Upper lobe of left lung (tissue), 6 donors: ENCODE measurements at regions not wholly inside any gene's neighbourhood (a gene's known extent, or its start where the extent isn't known, plus 50 kb on each side); places are given as distances from the start of the nearest gene placed in this dataset.

Experiments
- ATAC-seq, 2 donors: fragments of 200-7000 bp; cut with Tn5 transposase; one replicate each; pipeline ENCODE4 v1.9.1; 2022; ENCODE audit warnings: mild to moderate bottlenecking in 2 of 2, moderate library complexity in 2 of 2; ENCODE audit not compliant: low FRiP score in 2 of 2
- DNase-seq, 2 donors: peaks; one replicate each; pipeline ENCODE4 v3.0.0-alpha.2; 2019 to 2020
- H3K27ac ChIP-seq, 4 donors: fragments of 200-600 bp; sonication (generic); one replicate each; pipeline ENCODE4 v1.5.1; 2016 to 2019
- H3K27me3 ChIP-seq, 4 donors: fragments of 200-600 bp; sonication (generic); one replicate each; pipeline ENCODE4 v1.5.1; 2017 to 2019
- H3K36me3 ChIP-seq, 4 donors: fragments of 200-600 bp; sonication (generic); one replicate each; pipeline ENCODE4 v1.5.1; 2016 to 2019
- H3K4me1 ChIP-seq, 4 donors: fragments of 200-600 bp; sonication (generic); one replicate each; pipeline ENCODE4 v1.5.1; 2018 to 2019
- H3K4me3 ChIP-seq, 4 donors: fragments of 200-600 bp; sonication (generic); one replicate each; pipeline ENCODE4 v1.5.1; 2017 to 2019; ENCODE audit warnings: mild to moderate bottlenecking in 2 of 4, moderate library complexity in 1 of 4
- H3K9me3 ChIP-seq, 4 donors: fragments of 200-600 bp; sonication (generic); one replicate each; pipeline ENCODE4 v1.5.1; 2018 to 2019
- EP300 ChIP-seq, 4 donors: sonication (generic); formaldehyde crosslinking; IDR thresholded peaks; one replicate each; pipeline ENCODE4 v1.5.1; 2017; ENCODE audit warnings: antibody characterized with exemption in 4 of 4, control low read depth in 2 of 4
- POLR2A ChIP-seq, 4 donors: fragments of 450-650 bp; IDR thresholded peaks; one replicate each; pipeline ENCODE4 v1.5.1; 2016 to 2017; ENCODE audit warnings: antibody characterized with exemption in 4 of 4, mild to moderate bottlenecking in 2 of 4
- POLR2AphosphoS5 ChIP-seq, 2 donors: sonication (generic); formaldehyde crosslinking; IDR thresholded peaks; one replicate each; pipeline ENCODE4 v1.5.1; 2017; ENCODE audit warnings: antibody characterized with exemption in 2 of 2
- WGBS, 2 donors: methylation state at CpG; one replicate each; pipeline ENCODE4 v1.1.5; 2017 to 2018; 5-methylcytosine and 5-hydroxymethylcytosine counted together
- TF ChIP-seq, protein P1 (sequence below), 6 experiments: fragments of 450-650 bp in 4 of 6; fragments of 200-600 bp in 2 of 6; sonication (generic) in 2 of 6; IDR thresholded peaks; one replicate each; pipeline ENCODE4 v1.5.1; 2016 to 2019; ENCODE audit warnings: antibody characterized with exemption in 6 of 6
- donor health status: DM: no; HTN: no; CAD: no; lungs with moderate emphysema.
- donor health status: DM: no; HTN: yes; CAD: no; lungs with severe emphysema.

- H3K4me3 ChIP-seq: no peak overlapping the region
- DNase-seq (no peak), ATAC-seq (no peak)
- 91 to 98% methylated on average over 3 of the region's 3 CpGs for WGBS, 2 donors
- H3K9me3 ChIP-seq: no peaks in the 10 kb centered on the region
- no peaks in the 10 kb centered on the region for H3K4me1 ChIP-seq
- no peaks in the 10 kb centered on the region for H3K27me3 ChIP-seq
- no peak overlapping the region for H3K27ac ChIP-seq
- no peaks in the 10 kb centered on the region for H3K36me3 ChIP-seq
- TF ChIP-seq POLR2AphosphoS5 (IDR thresholded peaks at IDR 0.05) (no peak), EP300 (IDR thresholded peaks at IDR 0.05) (no peak), POLR2A (IDR thresholded peaks at IDR 0.05) (no peak)
- TF ChIP-seq, protein P1, sequence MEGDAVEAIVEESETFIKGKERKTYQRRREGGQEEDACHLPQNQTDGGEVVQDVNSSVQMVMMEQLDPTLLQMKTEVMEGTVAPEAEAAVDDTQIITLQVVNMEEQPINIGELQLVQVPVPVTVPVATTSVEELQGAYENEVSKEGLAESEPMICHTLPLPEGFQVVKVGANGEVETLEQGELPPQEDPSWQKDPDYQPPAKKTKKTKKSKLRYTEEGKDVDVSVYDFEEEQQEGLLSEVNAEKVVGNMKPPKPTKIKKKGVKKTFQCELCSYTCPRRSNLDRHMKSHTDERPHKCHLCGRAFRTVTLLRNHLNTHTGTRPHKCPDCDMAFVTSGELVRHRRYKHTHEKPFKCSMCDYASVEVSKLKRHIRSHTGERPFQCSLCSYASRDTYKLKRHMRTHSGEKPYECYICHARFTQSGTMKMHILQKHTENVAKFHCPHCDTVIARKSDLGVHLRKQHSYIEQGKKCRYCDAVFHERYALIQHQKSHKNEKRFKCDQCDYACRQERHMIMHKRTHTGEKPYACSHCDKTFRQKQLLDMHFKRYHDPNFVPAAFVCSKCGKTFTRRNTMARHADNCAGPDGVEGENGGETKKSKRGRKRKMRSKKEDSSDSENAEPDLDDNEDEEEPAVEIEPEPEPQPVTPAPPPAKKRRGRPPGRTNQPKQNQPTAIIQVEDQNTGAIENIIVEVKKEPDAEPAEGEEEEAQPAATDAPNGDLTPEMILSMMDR (IDR thresholded peaks at IDR 0.05): no peak
Observed at GRCh38 chr6:147911057-147911456, 402.6 kb downstream of the SAMD5 start.

DNA sequence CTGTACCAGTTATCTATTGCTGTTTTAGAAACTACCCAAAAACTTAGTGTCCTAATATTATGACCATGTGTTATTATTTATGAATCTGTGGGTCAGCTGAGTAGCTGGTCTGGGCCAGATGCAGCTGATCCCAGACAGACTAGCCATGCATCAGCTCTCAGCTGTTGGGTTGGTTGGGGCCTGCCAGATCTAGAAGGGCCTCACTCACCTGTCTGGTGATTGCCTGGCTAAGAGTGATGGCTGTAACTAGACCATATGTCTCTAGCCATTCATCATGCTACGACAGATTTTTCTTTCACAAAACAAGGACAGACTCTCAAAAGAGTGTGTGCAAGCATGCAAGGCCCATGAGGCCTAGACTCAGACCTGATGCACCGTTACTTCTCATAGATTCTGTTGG lies 403.2 kb downstream of the SAMD5 start:
- Histone ChIP-seq H3K36me3 (no peaks in the 10 kb centered on the region), H3K4me1 (no peaks in the 10 kb centered on the region)

DNA sequence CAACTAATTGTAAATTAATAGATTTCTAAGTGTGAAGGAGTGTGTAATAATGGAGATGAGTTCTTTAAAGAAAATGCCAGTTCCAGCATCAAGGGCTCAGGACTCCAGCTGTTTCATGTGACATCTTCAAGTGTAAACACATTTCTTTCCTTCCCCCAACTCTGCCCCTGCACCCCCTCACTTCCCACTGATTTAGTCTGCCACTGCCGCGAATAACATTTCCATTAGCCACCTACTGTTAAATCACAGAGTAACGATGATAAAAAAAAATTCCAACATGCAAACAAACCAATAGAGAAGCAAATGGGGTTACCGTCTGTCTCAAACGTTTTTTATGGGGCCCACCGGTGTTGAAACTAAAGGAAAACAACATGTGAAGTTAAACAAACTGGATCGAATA lies 414.3 kb downstream of the SAMD5 start:
- H3K27me3 ChIP-seq: no peaks in the 10 kb centered on the region
- no peak for DNase-seq
- no peaks in the 10 kb centered on the region for H3K36me3 ChIP-seq
- H3K4me3 ChIP-seq: no peak overlapping the region
- 52 to 62% methylated on average over 7 of the region's 7 CpGs for WGBS, 2 donors
- no peaks in the 10 kb centered on the region for H3K4me1 ChIP-seq
- no peak overlapping the region for H3K27ac ChIP-seq
- TF ChIP-seq POLR2AphosphoS5 (IDR thresholded peaks at IDR 0.05): no peak
- TF ChIP-seq EP300 (IDR thresholded peaks at IDR 0.05): no peak
- TF ChIP-seq POLR2A (IDR thresholded peaks at IDR 0.05): no peak
- ATAC-seq: no peak
- H3K9me3 ChIP-seq: peaks cover 0 to 9% (median 7%) of the 10 kb centered on the region in 4 donors

More for the DNA sequence above, 403.2 kb downstream of the SAMD5 start:
- Histone ChIP-seq H3K27me3 (no peaks in the 10 kb centered on the region), H3K27ac (no peak overlapping the region), H3K9me3 (no peaks in the 10 kb centered on the region), H3K4me3 (no peak overlapping the region)
- ATAC-seq (no peak), DNase-seq (no peak)
- 87 to 100% methylated on average over 2 of the region's 2 CpGs for WGBS, 2 donors
- TF ChIP-seq, protein P1 (IDR thresholded peaks at IDR 0.05): no peak
- no peak for TF ChIP-seq POLR2A (IDR thresholded peaks at IDR 0.05)
- no peak for TF ChIP-seq POLR2AphosphoS5 (IDR thresholded peaks at IDR 0.05)
- TF ChIP-seq EP300 (IDR thresholded peaks at IDR 0.05): no peak

DNA sequence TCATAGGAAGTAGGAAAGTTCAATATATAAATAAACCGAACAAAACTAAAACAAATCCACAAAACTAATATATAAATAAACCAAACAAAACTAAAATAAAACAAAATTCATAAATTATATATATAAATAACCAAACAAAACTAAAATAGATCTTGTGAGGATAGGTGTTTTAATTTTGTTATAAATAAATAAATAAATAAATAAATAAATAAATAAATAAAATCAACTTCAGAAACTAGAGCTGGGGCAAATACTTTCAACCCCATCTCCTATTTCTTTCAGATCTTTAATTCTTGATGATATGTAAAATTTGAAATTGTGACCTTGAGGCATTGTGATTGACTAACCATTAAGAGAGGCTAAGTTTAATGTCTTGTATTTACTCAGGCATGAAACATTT lies 416.1 kb downstream of the SAMD5 start:
- ATAC-seq (no peak), DNase-seq (no peak)
- WGBS, 2 donors: 64 to 86% methylated on average over 1 of the region's 1 CpG
- TF ChIP-seq, protein P1 (IDR thresholded peaks at IDR 0.05): no peak
- TF ChIP-seq POLR2AphosphoS5 (IDR thresholded peaks at IDR 0.05): no peak
- no peak for TF ChIP-seq EP300 (IDR thresholded peaks at IDR 0.05)
- TF ChIP-seq POLR2A (IDR thresholded peaks at IDR 0.05): no peak
- H3K27ac ChIP-seq: no peak overlapping the region
- H3K4me3 ChIP-seq: no peak overlapping the region
- no peaks in the 10 kb centered on the region for H3K4me1 ChIP-seq
- H3K27me3 ChIP-seq: no peaks in the 10 kb centered on the region
- H3K9me3 ChIP-seq: peaks cover 0 to 14% (median 7%) of the 10 kb centered on the region in 4 donors
- no peaks in the 10 kb centered on the region for H3K36me3 ChIP-seq

DNA sequence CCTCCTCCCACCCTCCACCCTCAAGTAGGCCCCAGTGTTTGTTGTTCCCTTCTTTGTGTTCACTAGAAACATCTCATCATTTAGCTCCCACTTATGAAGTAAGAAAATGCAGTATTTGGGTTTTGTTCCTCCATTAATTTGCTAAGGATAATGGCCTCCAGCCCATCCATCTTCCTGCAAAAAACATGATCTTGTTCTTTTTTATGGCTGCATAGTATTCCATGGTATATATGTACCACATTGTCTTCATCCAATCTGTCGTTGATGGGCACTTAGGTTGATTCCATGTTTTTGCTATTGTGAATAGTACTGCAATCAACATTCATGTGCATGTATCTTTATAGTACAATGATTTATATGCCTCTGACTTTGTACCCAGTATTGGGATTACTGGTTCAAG lies 416.8 kb upstream of the SASH1 start:
- no peaks in the 10 kb centered on the region for H3K27me3 ChIP-seq
- 76 to 86% methylated on average over 1 of the region's 1 CpG for WGBS, 2 donors
- DNase-seq (no peak), ATAC-seq (no peak)
- H3K9me3 ChIP-seq: peaks cover 0 to 14% (median 7%) of the 10 kb centered on the region in 4 donors
- no peak overlapping the region for H3K27ac ChIP-seq
- H3K36me3 ChIP-seq: no peaks in the 10 kb centered on the region
- H3K4me3 ChIP-seq: no peak overlapping the region
- no peaks in the 10 kb centered on the region for H3K4me1 ChIP-seq
- no peak for TF ChIP-seq POLR2AphosphoS5 (IDR thresholded peaks at IDR 0.05)
- TF ChIP-seq, protein P1 (IDR thresholded peaks at IDR 0.05): no peak
- TF ChIP-seq EP300 (IDR thresholded peaks at IDR 0.05): no peak
- TF ChIP-seq POLR2A (IDR thresholded peaks at IDR 0.05): no peak
